Activated B cell treated with CpG ODN at 0.5 μM for 24 hours (primary cell): ENCODE measurements at regions not wholly inside any gene's neighbourhood (a gene's known extent, or its start where the extent isn't known, plus 50 kb on each side); places are given as distances from the start of the nearest gene placed in this dataset.

ENCODE experiments used
- ATAC-seq: fragments of 200-7000 bp; cut with Tn5 transposase; one replicate; pipeline ENCODE4 v1.10.0; 2021; ENCODE audit warnings: low read depth, mild to moderate bottlenecking, moderate library complexity
- CTCF ChIA-PET: fragments of 350-600 bp; sonication (Branson Sonifier 250); formaldehyde crosslinking; loops from one replicate; lab custom pipeline; 2021; ENCODE audit warnings: antibody characterized with exemption; lab: Charles Lee
- POLR2A ChIA-PET: fragments of 350-600 bp; sonication (Branson Sonifier 250); formaldehyde crosslinking; loops from one replicate; lab custom pipeline; 2021; ENCODE audit warnings: antibody characterized with exemption; lab: Charles Lee
- DNase-seq: peaks from one replicate; pipeline ENCODE4 v3.0.0; 2022
- H3K27ac Mint-ChIP-seq: one replicate; pipeline ENCODE4 v1.8.0; 2020; ENCODE audit warnings: mixed read lengths
- H3K27me3 Mint-ChIP-seq: one replicate; pipeline ENCODE4 v1.8.0; 2021; ENCODE audit warnings: mixed read lengths
- H3K36me3 Mint-ChIP-seq: one replicate; pipeline ENCODE4 v1.8.0; 2021; ENCODE audit warnings: low read depth, mixed read lengths
- H3K4me1 Mint-ChIP-seq: one replicate; pipeline ENCODE4 v1.8.0; 2021; ENCODE audit warnings: mixed read lengths
- H3K4me3 Mint-ChIP-seq: one replicate; pipeline ENCODE4 v1.8.0; 2020; ENCODE audit warnings: mild to moderate bottlenecking, mixed read lengths
- H3K9me3 Mint-ChIP-seq: one replicate; pipeline ENCODE4 v1.8.0; 2020; ENCODE audit warnings: mixed read lengths
- intact Hi-C: fragments of 100-400 bp; cut with micrococcal nuclease; formaldehyde crosslinking; loops from one replicate; pipeline ENCODE4 v1.15.1; 2024
- TF ChIP-seq, protein P1 (sequence below): fragments of 200-600 bp; IDR thresholded peaks from one replicate; pipeline ENCODE4 v1.8.0; 2022; ENCODE audit warnings: antibody characterized with exemption, mild to moderate bottlenecking

DNA sequence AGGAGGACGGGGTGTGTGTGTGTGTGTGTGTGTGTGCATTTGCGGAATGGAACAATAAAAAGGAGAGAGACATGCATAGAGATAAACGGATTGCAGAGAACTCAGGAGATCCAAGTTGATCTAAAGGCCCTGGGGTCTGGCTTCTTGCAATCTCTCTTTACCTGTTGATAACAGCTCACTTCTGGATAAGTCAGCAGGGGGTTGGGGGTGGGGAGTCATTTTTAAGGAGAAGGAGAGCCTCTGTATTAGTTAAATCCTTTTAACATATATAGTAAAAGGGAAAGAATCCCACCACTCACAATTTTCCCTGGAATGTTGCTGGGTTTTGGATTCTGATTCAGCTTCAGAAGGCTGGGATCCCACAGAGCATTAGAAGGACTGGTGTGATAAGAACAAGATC is 87.5 kb upstream of the MITF start:
- Mint-ChIP-seq H3K27ac (no peak overlapping the region), H3K36me3 (no peaks in the 10 kb centered on the region), H3K9me3 (peaks cover 2% of the 10 kb centered on the region), H3K27me3 (no peaks in the 10 kb centered on the region), H3K4me1 (no peaks in the 10 kb centered on the region), H3K4me3 (no peak overlapping the region)
- ChIA-PET CTCF (no interaction called here), POLR2A (no interaction called here)
- intact Hi-C loops: no loop called here
- DNase-seq (no peak), ATAC-seq (no peak)
- TF ChIP-seq, protein P1, sequence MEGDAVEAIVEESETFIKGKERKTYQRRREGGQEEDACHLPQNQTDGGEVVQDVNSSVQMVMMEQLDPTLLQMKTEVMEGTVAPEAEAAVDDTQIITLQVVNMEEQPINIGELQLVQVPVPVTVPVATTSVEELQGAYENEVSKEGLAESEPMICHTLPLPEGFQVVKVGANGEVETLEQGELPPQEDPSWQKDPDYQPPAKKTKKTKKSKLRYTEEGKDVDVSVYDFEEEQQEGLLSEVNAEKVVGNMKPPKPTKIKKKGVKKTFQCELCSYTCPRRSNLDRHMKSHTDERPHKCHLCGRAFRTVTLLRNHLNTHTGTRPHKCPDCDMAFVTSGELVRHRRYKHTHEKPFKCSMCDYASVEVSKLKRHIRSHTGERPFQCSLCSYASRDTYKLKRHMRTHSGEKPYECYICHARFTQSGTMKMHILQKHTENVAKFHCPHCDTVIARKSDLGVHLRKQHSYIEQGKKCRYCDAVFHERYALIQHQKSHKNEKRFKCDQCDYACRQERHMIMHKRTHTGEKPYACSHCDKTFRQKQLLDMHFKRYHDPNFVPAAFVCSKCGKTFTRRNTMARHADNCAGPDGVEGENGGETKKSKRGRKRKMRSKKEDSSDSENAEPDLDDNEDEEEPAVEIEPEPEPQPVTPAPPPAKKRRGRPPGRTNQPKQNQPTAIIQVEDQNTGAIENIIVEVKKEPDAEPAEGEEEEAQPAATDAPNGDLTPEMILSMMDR: no peak

DNA sequence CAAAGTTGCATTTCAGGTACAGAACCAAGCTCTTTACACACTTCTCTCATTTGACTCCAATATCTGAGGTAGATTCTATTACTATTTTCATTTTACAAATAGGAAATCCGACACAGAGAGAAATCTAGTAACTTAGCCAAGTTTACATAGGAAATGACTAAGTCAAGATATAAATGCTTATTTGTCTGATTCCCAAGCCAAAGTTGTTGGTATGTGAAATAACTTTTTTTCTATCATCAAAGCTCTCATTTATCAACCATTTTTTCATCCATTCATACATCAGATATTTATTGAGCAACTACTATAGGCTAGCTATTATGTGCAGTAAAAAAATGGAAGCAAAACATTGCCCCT is 89.2 kb upstream of the MITF start:
- H3K4me3 Mint-ChIP-seq: no peak overlapping the region
- ChIA-PET CTCF (no interaction called here), POLR2A (no interaction called here)
- no peaks in the 10 kb centered on the region for H3K36me3 Mint-ChIP-seq
- H3K27ac Mint-ChIP-seq: no peak overlapping the region
- no peak for ATAC-seq
- H3K27me3 Mint-ChIP-seq: no peaks in the 10 kb centered on the region
- H3K4me1 Mint-ChIP-seq: no peaks in the 10 kb centered on the region
- H3K9me3 Mint-ChIP-seq: peaks cover 2% of the 10 kb centered on the region
- intact Hi-C loops: no loop called here
- TF ChIP-seq, protein P1: no peak
- DNase-seq: no peak

DNA sequence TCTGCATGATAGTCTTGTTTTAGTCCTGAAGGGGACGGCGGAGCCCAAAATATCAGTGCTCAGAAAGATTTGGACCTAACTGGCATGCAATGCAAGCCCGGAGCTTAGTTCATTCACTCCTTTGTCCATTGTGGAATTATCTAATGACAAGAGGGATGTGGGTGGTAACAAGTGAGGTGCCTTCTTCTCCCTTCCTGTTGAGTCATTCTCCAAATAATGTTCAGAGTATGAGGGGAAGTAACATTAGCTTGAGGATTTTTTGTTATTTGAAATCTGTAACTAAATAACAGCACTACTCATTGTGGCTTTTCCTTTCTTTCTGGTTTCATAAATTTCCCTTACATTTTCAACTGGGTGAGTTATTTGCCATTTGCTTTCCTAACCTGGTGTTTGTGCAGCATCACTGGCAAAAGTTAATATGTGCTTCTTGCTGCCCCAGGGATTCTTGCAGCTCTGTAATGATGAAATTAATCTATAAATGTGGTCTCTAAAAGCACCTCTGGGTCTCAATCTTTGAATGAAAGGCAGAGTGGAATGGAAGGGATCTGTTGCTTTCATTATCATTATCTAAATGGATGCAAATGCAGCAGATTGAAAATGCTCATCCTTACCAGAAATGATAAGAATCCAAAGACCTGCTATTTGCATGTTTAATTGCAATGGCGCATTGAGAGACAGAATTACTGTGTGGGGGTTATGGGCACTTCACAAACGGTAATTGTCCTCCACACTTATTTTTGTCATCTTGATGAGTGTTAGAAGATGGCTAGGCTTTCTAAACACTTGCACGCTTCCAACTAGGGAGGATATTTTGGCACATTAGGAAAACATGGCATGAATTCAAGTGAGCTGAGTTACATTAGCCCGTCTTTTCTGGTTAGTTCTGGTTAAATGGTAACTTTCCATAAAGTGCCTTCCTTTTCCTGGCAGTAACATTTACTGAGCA is 89.9 kb upstream of the MITF start:
- TF ChIP-seq, protein P1: no peak
- ATAC-seq (no peak), DNase-seq (no peak)
- intact Hi-C loops: no loop called here
- peaks cover 2% of the 10 kb centered on the region for H3K9me3 Mint-ChIP-seq
- ChIA-PET CTCF (no interaction called here), POLR2A (no interaction called here)
- no peak overlapping the region for H3K4me3 Mint-ChIP-seq
- no peak overlapping the region for H3K27ac Mint-ChIP-seq
- H3K36me3 Mint-ChIP-seq: no peaks in the 10 kb centered on the region
- H3K27me3 Mint-ChIP-seq: no peaks in the 10 kb centered on the region
- H3K4me1 Mint-ChIP-seq: no peaks in the 10 kb centered on the region

DNA sequence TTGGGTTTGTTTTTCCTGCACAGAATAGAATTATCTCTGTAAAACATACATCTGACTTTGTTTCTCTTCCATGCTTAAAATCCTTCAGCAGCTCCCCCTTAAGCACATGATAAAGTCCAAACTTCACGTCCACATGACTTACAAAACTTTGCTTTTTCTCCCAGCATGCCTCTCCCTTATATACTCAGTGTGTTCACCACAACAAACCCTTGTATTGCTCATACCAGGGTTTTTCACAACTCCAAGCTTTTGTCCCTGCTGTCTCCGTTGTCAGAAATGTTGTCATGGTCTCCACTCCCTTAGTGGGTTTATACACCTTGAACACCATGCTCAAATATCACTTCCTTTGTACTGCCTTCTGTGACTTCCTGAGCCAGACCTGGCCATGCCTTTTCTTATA is 91.1 kb upstream of the MITF start:
- H3K4me3 Mint-ChIP-seq: no peak overlapping the region
- ChIA-PET CTCF (no interaction called here), POLR2A (no interaction called here)
- TF ChIP-seq, protein P1: no peak
- H3K4me1 Mint-ChIP-seq: no peaks in the 10 kb centered on the region
- peaks cover 2% of the 10 kb centered on the region for H3K9me3 Mint-ChIP-seq
- no peaks in the 10 kb centered on the region for H3K36me3 Mint-ChIP-seq
- H3K27ac Mint-ChIP-seq: no peak overlapping the region
- ATAC-seq: no peak
- intact Hi-C loops: no loop called here
- no peak for DNase-seq
- H3K27me3 Mint-ChIP-seq: no peaks in the 10 kb centered on the region

DNA sequence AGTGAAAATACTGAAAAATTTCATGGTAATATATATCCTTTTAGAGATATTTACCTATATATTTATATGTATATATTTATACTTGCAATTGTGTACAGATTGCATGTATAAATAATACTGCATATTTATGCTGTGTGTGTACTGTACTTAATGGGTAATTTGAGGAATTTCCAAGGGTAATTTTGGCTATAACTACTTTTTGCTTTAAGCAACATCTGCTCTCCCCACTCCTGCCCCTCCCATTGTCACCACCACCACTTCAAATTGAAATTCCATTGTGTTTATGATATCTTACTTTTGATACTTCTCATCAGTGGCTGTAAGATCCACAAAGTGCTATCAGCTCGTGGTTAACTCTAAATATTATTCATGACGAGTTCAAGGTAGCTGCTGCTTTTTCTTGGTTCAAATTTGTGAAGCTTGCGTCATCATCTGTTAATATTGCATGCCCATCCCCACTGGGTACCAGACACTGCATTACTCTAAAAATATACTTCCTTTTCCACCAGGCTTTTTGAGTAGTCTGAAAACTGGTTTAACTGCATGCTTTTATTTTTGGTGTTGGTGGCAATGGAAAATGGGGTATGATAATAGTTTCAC is 91.7 kb upstream of the MITF start:
- H3K27ac Mint-ChIP-seq: no peak overlapping the region
- H3K27me3 Mint-ChIP-seq: no peaks in the 10 kb centered on the region
- H3K4me3 Mint-ChIP-seq: no peak overlapping the region
- ChIA-PET POLR2A (no interaction called here), CTCF (no interaction called here)
- H3K4me1 Mint-ChIP-seq: no peaks in the 10 kb centered on the region
- TF ChIP-seq, protein P1: no peak
- H3K9me3 Mint-ChIP-seq: no peaks in the 10 kb centered on the region
- DNase-seq (no peak), ATAC-seq (no peak)
- H3K36me3 Mint-ChIP-seq: no peaks in the 10 kb centered on the region
- intact Hi-C loops: no loop called here
